GM12872 (cell line): ENCODE measurements at regions not wholly inside any gene's neighbourhood (a gene's known extent, or its start where the extent isn't known, plus 50 kb on each side); places are given as distances from the start of the nearest gene placed in this dataset.

Experiments
- TF ChIP-seq, protein P1 (sequence below): IDR thresholded peaks from 3 replicates; pipeline ENCODE4 v1.5.1; 2011; ENCODE audit warnings: low read depth, mild to moderate bottlenecking, low read length, moderate library complexity; ENCODE audit not compliant: insufficient read depth

DNA sequence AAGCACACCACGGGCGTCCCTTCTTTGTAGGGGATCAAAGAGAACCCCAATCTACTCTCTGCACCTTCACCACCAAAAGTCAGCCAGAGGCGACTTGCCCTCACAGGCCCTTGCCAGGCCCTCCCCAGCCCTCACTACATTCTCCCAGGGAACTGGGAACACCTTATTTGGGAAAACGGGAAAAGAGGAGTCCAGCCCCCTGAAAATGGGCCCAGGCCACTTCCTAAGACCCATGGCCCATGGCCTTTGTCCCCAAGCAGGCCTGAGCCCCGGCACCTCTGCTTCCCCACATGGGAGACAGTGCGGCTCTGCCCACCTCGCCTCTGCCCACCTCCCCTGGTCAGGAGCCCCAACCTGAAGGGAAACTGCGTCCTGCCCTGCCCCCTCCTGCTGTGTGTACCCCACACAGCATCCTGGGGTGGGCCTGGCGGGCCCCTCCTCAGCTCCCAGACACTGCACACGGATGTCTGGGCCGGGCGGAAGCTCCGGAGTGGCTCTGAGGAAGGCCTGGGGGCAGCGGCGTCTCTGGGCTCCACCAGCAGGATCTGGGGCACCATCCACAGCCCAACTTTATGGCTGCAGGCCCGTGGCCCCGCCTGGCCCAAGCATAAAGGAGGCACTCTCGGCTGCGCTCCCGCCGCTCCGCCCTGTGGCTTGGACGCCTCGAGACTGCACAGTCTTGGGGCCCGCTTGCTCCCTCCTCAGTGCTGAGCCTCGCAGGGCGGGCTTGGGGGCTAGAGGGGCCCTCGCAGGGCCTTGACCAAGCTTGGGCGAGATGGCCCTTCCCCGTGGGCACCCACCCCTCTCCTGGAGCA lies 70.3 kb upstream of the GPC1 start:
- TF ChIP-seq, protein P1, sequence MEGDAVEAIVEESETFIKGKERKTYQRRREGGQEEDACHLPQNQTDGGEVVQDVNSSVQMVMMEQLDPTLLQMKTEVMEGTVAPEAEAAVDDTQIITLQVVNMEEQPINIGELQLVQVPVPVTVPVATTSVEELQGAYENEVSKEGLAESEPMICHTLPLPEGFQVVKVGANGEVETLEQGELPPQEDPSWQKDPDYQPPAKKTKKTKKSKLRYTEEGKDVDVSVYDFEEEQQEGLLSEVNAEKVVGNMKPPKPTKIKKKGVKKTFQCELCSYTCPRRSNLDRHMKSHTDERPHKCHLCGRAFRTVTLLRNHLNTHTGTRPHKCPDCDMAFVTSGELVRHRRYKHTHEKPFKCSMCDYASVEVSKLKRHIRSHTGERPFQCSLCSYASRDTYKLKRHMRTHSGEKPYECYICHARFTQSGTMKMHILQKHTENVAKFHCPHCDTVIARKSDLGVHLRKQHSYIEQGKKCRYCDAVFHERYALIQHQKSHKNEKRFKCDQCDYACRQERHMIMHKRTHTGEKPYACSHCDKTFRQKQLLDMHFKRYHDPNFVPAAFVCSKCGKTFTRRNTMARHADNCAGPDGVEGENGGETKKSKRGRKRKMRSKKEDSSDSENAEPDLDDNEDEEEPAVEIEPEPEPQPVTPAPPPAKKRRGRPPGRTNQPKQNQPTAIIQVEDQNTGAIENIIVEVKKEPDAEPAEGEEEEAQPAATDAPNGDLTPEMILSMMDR: no peak

DNA sequence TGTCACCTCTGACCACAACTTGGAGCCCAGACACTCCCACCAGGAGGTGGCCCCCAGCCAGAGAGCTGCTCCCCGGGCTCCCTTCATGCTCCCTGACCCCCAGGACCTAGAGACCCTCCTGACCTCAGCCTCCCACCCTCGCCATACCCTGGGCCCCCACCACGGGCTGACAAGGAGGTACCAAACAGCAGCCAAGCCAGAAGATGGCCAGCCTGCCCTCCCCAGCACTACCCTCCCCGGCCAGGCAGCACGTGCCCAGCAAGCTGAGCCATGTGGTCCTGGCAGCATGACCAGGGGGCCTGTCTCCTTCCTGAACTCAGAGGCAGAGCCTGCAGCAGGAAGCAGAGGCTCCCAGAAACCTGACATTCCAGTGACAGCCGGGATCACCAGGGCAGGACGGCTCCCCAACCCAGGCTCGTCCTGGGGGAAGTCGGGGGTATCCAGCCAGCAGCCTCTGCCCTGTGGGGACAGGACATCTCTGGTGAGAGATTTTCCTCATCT lies 69.4 kb upstream of the GPC1 start:
- TF ChIP-seq, protein P1: no peak

DNA sequence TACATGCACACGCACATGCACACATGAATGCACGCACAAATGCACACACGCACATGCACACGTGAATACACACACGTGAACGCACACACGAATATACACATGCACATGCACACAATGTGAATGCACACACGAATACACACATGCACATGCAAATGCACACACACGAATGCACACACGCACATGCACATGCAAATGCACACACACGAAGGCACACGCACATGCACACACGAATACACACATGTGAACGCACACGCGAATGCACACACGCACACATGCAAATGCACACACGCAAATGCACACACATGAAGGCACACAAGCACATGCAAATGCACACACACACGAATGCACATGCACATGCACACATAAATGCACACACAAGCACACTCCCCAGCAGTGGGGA lies 68.6 kb upstream of the GPC1 start:
- TF ChIP-seq, protein P1: no peak

DNA sequence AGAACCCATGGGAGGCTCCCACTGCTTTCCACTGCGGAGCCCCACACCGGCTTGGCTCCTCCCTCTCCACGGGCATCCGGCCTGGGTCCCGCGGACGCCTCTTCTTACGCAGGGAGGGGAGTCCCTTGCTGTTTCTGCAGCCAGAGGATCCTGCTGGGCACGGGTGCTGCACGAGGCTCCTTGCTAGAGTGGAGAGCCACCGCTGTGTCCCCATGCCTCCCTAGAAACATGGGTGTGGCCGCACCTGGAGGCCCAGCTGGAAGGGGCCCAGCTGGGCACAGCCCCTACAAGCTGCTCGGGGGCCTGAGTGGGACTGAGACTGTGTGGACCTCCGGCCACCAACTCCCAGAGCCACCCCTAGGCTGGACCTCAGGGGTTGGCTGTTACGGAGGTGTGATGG lies 67.7 kb upstream of the GPC1 start:
- TF ChIP-seq, protein P1: no peak

DNA sequence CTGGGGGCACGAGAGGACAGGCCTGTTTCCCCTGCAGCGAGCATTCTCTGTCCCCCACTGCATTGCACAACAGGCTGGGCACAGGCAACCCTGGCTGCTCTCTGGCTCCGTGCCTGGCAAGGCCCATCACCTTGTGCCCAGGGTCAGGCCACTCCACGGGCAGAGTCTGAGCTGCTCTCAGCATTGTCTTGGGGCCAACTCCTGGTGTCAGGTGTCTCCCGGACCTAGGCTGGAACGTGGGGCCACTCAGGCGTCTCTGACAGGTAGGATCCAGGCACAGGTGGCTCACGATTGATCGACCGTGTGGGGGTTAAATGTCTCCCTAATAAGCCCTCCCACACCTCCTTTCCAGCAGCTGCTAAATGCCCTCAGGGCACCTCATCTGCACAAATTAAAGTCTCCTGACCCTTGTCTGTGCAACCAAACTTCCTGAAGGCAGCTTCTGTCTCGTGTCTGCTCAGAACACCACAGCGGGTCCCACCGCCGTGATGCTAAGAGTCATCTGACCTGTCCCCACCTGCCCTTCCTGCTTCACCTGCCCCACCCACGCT lies 66.6 kb upstream of the GPC1 start:
- TF ChIP-seq, protein P1: no peak

- TF ChIP-seq, protein P1: no peak
Observed at GRCh38 chr2:240369335-240369734, 66.1 kb upstream of the GPC1 start.

DNA sequence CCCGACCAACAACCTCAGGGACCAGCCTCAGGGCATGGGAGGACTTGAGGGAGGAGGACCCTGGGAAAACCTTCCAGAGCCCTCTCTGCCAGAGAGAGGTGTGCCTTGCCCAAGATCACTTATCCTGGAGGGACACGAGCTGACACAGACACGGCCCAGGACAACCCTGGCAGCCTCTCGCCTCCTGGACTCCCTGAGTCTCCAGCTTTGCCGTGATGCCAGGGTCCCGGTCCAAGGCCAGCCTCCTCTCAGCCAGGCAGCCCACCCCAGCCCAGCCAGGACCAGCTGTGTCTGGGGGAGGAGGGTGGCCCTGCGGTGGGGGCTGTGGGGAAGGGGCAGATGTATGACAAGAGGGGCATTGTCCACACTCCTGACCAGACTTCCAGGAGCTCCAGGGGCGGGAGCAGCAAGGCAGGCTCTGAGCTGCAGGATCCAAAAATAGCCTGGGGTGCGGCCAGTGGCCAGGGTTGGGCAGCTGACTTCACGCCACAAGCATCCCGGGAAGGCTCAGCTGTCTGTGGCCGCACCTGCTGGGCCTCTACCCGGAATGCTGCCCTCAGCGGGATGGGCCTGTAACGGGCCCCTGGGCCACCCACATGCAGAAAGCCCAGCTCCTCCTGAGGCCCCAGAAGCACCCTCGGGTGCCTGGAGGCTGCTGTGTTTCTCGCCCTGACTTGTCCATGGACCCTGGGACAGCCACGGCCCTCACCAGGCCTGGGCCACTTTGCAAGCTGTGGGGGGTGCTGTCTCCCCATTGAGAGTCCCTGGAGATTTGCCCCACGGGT lies 65.5 kb upstream of the GPC1 start:
- TF ChIP-seq, protein P1: no peak
